Naive B cell (primary cell): ENCODE measurements at regions not wholly inside any gene's neighbourhood (a gene's known extent, or its start where the extent isn't known, plus 50 kb on each side); places are given as distances from the start of the nearest gene placed in this dataset.

Experiments
- ATAC-seq, 2 donors: fragments of 150-1000 bp; cut with Tn5 transposase; 2 replicates each; pipeline ENCODE4 v1.10.0; 2021; ENCODE audit warnings: low read depth in 2 of 2, mild to moderate bottlenecking in 2 of 2, moderate library complexity in 2 of 2
- DNase-seq: peaks from one replicate; pipeline ENCODE4 v3.0.0; 2022
- H3K27ac Mint-ChIP-seq, 6 donors: one replicate each; pipeline ENCODE4 v1.8.0; 2020 to 2022; ENCODE audit warnings: mild to moderate bottlenecking in 6 of 6, mixed read lengths in 6 of 6, moderate library complexity in 5 of 6, inconsistent platforms in 2 of 6
- H3K27me3 Mint-ChIP-seq, 3 donors: one replicate each; pipeline ENCODE4 v1.8.0; 2021 to 2022; ENCODE audit warnings: mixed read lengths in 3 of 3, mild to moderate bottlenecking in 1 of 3
- H3K36me3 Mint-ChIP-seq, 2 donors: one replicate each; pipeline ENCODE4 v1.8.0; 2020 to 2022; ENCODE audit warnings: mixed read lengths in 2 of 2, inconsistent platforms in 1 of 2, mild to moderate bottlenecking in 1 of 2
- H3K4me1 Mint-ChIP-seq, 3 donors: one replicate each; pipeline ENCODE4 v1.8.0; 2020 to 2022; ENCODE audit warnings: mixed read lengths in 3 of 3, inconsistent platforms in 1 of 3, mild to moderate bottlenecking in 1 of 3, moderate library complexity in 1 of 3
- H3K4me3 Mint-ChIP-seq, 8 donors: one replicate each; pipeline ENCODE4 v1.8.0; 2020 to 2022; ENCODE audit warnings: mild to moderate bottlenecking in 8 of 8, mixed read lengths in 8 of 8, moderate library complexity in 8 of 8, inconsistent platforms in 2 of 8
- H3K9me3 Mint-ChIP-seq, 7 donors: one replicate each; pipeline ENCODE4 v1.8.0; 2020 to 2022; ENCODE audit warnings: mixed read lengths in 7 of 7, mild to moderate bottlenecking in 5 of 7, inconsistent platforms in 2 of 7, moderate library complexity in 1 of 7

DNA sequence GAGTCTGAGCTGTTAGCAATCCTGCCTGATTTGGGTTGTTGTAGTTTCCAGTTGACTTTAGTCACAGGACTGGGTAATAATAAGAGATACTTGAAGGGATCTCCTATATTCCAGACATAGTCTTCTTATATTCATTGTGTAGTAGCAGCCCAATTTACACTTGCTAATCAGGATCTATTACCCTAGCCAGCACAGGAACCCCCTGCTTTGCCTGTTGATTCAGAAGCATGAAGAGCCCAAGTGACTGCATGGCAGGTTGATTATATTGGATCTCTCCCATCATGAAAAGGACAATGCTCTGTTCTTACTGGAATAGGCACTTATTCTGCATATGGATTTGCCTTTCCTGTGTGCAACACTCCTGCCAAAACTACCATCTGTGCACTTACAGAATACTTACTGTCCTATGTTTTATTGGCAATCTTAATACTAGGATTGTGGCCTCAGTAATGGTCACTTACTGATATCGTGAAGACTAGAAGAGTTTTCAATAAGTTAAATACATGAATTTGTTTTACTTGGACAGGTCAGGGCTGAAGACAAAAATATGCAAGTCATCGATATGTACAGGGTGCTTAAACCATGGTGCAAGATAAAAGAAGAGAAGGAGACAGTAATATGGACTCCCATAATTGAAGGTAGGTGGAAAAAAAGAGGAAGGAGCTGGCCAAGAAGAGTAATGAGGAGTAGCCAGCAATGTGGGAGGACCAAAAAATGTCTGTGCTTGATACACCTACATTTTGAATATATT, 304.1 kb downstream of the MCTP2 start:
- no peaks in the 10 kb centered on the region for H3K4me1 Mint-ChIP-seq
- H3K27me3 Mint-ChIP-seq, result peaks cover 41 to 48% (median 42%) of the 10 kb centered on the region in 3 donors
- no peak overlapping the region for H3K27ac Mint-ChIP-seq
- no peak overlapping the region for H3K4me3 Mint-ChIP-seq
- H3K36me3 Mint-ChIP-seq, result no peaks in the 10 kb centered on the region
- H3K9me3 Mint-ChIP-seq, result peaks cover 0 to 4% (median 0%) of the 10 kb centered on the region in 7 donors
- ATAC-seq, result no peak
- no peak for DNase-seq

DNA sequence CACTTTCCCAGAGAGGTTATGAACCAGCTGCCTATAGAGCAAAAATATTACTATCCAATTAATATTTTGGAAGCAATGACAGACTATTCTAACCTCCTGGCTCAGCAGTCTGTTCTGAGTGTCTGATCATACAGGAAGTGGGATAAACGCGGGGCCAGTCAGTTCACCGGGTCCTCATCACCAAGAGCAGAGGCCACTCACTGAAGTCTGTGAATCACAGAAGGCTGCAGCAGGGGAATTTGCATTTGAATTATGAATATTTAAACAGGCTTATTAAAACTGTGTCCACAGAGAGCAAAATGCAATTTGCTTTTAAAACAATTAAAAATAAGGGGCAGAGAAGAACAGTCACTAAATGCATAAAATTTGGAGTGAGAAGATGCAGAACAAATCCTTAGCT, 305.2 kb downstream of the MCTP2 start:
- Mint-ChIP-seq H3K4me1 (no peaks in the 10 kb centered on the region), H3K27ac (no peak overlapping the region), H3K36me3 (no peaks in the 10 kb centered on the region), H3K4me3 (no peak overlapping the region), H3K9me3 (peaks cover 0 to 4% (median 0%) of the 10 kb centered on the region in 7 donors), H3K27me3 (peaks cover 31 to 44% (median 36%) of the 10 kb centered on the region in 3 donors)
- DNase-seq (no peak), ATAC-seq (no peak)

- Mint-ChIP-seq H3K9me3 (peaks cover 0 to 4% (median 0%) of the 10 kb centered on the region in 7 donors), H3K27ac (no peak overlapping the region), H3K4me3 (no peak overlapping the region), H3K27me3 (peaks cover 28 to 42% (median 34%) of the 10 kb centered on the region in 3 donors), H3K36me3 (no peaks in the 10 kb centered on the region), H3K4me1 (no peaks in the 10 kb centered on the region)
- ATAC-seq (no peak), DNase-seq (no peak)
Observed at GRCh38 chr15:94538280-94538679, 306.9 kb downstream of the MCTP2 start.

DNA sequence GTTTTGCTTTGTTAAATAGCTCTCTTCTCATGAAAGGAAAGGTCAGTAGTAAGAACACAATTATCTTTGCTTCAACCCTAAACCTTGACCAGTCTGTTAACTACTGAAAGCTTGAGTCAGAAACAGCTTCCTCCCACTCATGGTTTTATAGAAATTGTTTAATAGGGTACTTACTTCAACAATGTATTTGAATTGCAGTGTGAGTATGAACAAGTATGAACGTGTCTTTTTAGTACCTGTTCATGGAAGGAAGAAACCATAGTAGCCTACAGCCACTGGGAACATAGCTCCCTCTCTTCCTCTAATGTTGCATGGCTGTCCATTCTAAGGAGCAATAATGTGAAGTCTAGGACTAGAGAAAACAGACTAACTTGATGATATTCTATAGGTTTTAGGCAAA, 311.0 kb downstream of the MCTP2 start:
- no peak overlapping the region for H3K4me3 Mint-ChIP-seq
- H3K9me3 Mint-ChIP-seq, result peaks cover 0 to 3% (median 0%) of the 10 kb centered on the region in 7 donors
- peaks cover 24 to 42% (median 25%) of the 10 kb centered on the region in 3 donors for H3K27me3 Mint-ChIP-seq
- no peak overlapping the region for H3K27ac Mint-ChIP-seq
- DNase-seq, result no peak
- no peaks in the 10 kb centered on the region for H3K36me3 Mint-ChIP-seq
- H3K4me1 Mint-ChIP-seq, result no peaks in the 10 kb centered on the region
- ATAC-seq, result no peak

- no peak overlapping the region for H3K4me3 Mint-ChIP-seq
- no peaks in the 10 kb centered on the region for H3K4me1 Mint-ChIP-seq
- H3K27ac Mint-ChIP-seq, result no peak overlapping the region
- DNase-seq, result no peak
- peaks cover 20 to 23% (median 21%) of the 10 kb centered on the region in 3 donors for H3K27me3 Mint-ChIP-seq
- H3K36me3 Mint-ChIP-seq, result no peaks in the 10 kb centered on the region
- no peak for ATAC-seq
- H3K9me3 Mint-ChIP-seq, result no peaks in the 10 kb centered on the region
Observed at GRCh38 chr15:94546808-94547207, 315.4 kb downstream of the MCTP2 start.

DNA sequence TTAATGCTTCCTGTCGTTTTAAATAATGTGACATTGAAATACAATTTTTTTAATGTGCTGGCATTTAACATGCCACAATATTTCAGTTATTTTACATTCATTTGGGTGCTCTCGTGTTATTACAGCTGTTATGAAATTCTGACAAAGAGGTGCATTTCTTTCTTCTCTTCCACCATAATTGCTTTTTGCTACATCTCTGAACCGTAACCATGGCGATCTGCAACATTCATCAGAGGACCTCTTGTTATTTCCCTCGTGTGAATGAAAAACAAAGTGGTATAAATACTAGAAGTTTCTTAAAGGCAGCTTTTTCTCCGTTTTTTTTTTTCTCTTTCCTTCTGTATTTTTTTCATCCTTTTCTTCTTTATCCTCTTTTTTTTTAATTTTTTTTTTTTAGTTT, 316.4 kb downstream of the MCTP2 start:
- H3K4me1 Mint-ChIP-seq, result no peaks in the 10 kb centered on the region
- no peaks in the 10 kb centered on the region for H3K36me3 Mint-ChIP-seq
- ATAC-seq (no peak), DNase-seq (no peak)
- H3K4me3 Mint-ChIP-seq, result no peak overlapping the region
- H3K9me3 Mint-ChIP-seq, result peaks cover 0 to 5% (median 0%) of the 10 kb centered on the region in 7 donors
- peaks cover 27 to 30% (median 27%) of the 10 kb centered on the region in 3 donors for H3K27me3 Mint-ChIP-seq
- H3K27ac Mint-ChIP-seq, result no peak overlapping the region

DNA sequence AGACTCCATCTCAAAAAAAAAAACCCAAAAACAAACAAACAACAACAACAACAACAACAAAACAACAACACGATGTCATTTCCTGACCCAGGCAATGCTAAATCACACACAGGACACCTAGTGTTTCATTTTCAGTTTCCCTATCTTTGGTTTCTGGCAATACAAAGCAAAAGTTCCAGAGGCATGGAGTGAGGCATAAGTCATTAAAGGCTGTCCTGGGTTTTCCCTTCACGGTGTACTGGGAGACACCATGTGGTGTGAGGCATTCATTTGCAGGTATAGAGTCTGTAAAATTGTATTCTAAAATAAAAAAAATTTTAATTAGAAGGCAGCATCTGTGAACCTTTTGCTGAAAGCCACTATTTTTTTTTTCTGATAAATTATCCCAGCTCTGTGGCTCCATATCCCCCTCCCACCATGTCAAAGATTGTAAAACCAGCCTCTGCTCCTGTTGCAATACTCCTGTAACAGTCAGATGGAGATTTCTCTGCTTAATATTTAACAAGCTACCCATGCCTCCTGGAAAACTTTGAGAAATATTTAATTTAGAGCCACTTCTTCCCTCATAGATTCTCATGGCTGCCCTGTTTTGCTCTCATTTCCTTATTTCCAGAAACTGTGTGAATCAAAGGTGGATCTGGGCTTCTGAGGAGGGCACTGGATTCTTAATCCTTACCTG, 324.6 kb downstream of the MCTP2 start:
- Mint-ChIP-seq H3K4me3 (no peak overlapping the region), H3K9me3 (peaks cover 0 to 5% (median 0%) of the 10 kb centered on the region in 7 donors), H3K27me3 (peaks cover 11 to 36% (median 31%) of the 10 kb centered on the region in 3 donors), H3K4me1 (no peaks in the 10 kb centered on the region), H3K27ac (no peak overlapping the region), H3K36me3 (no peaks in the 10 kb centered on the region)
- ATAC-seq (no peak), DNase-seq (no peak)

DNA sequence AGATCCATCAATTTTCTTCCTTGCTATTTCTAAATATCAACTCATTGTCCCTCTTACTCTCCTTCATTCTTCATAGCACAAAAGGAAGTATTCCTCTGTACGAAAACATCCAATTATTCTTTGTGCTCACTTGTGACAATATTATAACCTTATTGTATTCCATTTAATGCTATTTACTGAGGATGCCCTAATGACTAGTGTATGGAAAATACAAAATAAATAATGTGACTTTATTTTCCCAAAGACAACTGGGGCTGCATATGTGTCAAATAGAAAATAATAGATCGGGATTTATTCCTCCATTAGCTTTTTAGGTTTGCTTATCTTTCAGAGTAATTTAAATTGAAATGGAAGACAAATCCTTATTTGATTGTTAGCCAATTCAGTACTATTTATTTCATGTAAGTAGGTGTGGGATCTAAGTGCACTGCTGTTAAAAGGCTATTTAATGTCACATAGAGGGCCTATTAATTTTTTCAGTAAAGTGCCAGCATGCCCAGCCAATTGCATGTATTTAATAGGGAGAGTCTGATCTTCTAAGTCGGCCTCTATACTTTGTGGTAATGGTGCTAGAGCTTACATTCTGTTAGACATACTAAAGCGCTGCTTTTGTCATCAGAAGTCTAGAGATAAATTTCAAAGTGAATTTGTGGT, 329.8 kb downstream of the MCTP2 start:
- no peak overlapping the region for H3K27ac Mint-ChIP-seq
- no peak overlapping the region for H3K4me3 Mint-ChIP-seq
- H3K9me3 Mint-ChIP-seq, result peaks cover 2 to 24% (median 9%) of the 10 kb centered on the region in 7 donors
- no peak for ATAC-seq
- peaks cover 14 to 29% (median 21%) of the 10 kb centered on the region in 3 donors for H3K27me3 Mint-ChIP-seq
- DNase-seq, result no peak
- peaks cover 0 to 5% of the 10 kb centered on the region in 2 donors for H3K36me3 Mint-ChIP-seq
- H3K4me1 Mint-ChIP-seq, result no peaks in the 10 kb centered on the region

DNA sequence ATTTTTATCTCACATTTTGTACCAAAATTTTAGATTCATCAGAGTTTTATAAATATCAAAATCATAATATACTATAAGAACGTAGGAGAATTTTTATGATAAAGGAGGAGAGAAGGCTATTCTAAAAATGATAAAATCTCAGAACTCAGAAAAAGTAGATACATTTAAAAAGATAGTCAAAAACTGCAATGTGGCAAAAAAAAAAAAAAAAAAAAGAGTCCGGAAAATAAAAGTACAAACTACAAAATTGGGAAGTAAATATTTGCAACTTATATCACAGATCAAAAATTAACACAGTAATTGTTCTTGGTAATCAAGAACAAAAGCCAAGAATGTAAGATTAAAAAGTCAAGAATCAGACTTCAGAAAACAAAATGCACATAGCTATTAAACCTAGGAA, 332.1 kb downstream of the MCTP2 start:
- peaks cover 0 to 5% of the 10 kb centered on the region in 2 donors for H3K36me3 Mint-ChIP-seq
- H3K27ac Mint-ChIP-seq, result no peak overlapping the region

GRCh38 chr15:94576889-94577533, 345.6 kb downstream of the MCTP2 start:
- no peak overlapping the region for H3K4me3 Mint-ChIP-seq
- ATAC-seq (no peak), DNase-seq (no peak)
- peaks cover 0 to 5% (median 0%) of the 10 kb centered on the region in 3 donors for H3K4me1 Mint-ChIP-seq
- no peaks in the 10 kb centered on the region for H3K9me3 Mint-ChIP-seq
- peaks cover 38 to 59% (median 54%) of the 10 kb centered on the region in 3 donors for H3K27me3 Mint-ChIP-seq
- no peak overlapping the region for H3K27ac Mint-ChIP-seq
- H3K36me3 Mint-ChIP-seq, result no peaks in the 10 kb centered on the region

More for the DNA sequence above, 332.1 kb downstream of the MCTP2 start:
- ATAC-seq, result no peak
- DNase-seq, result no peak
- Mint-ChIP-seq H3K4me3 (no peak overlapping the region), H3K27me3 (peaks cover 21 to 29% (median 22%) of the 10 kb centered on the region in 3 donors), H3K9me3 (peaks cover 2 to 24% (median 9%) of the 10 kb centered on the region in 7 donors), H3K4me1 (no peaks in the 10 kb centered on the region)

- peaks cover 53 to 64% (median 61%) of the 10 kb centered on the region in 3 donors for H3K27me3 Mint-ChIP-seq
- peaks cover 0 to 5% (median 0%) of the 10 kb centered on the region in 3 donors for H3K4me1 Mint-ChIP-seq
- no peak for ATAC-seq
- no peak for DNase-seq
- H3K4me3 Mint-ChIP-seq, result no peak overlapping the region
- peaks cover 0 to 2% (median 0%) of the 10 kb centered on the region in 7 donors for H3K9me3 Mint-ChIP-seq
- peak overlapping the region in 1 of 6 donors; percentile 58 for H3K27ac Mint-ChIP-seq
- H3K36me3 Mint-ChIP-seq, result no peaks in the 10 kb centered on the region
Observed at GRCh38 chr15:94579286-94579685, 347.9 kb downstream of the MCTP2 start.

DNA sequence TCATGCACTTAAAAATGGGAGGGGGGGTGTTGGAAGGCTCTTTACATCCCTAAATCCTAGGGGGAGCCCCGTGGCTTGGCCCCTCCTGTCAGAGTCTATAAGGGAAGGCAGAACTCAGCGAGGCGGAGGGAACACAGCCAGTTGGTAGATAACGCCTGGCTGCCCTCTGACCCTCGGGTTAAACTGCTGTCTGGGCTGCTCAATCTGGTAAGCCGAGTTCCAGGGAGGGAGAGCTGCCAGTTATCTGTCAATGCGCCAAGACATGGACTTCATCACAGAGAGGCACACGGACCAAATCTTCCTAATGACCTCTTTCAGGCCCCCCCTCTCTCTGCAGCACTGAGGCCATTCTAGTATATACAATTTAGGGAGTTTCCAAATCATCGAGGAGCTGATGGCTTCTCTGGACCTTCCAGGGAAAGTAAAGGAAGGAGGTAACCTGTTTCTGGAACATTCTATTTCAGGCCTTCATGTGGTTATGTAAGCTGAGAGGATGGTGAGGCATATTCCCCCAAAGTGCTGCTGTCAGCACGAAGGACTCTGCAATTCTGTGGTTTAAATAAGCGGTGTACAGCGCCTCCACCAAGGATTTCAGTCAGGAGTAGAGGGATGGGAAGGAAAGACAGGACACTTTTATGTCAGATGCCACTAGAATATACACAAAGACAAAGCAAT, 349.0 kb downstream of the MCTP2 start:
- Mint-ChIP-seq H3K36me3 (no peaks in the 10 kb centered on the region), H3K9me3 (peaks cover 0 to 2% (median 0%) of the 10 kb centered on the region in 7 donors), H3K27me3 (peaks cover 62 to 72% (median 65%) of the 10 kb centered on the region in 3 donors), H3K4me1 (peaks cover 0 to 11% (median 7%) of the 10 kb centered on the region in 3 donors), H3K27ac (no peak overlapping the region), H3K4me3 (no peak overlapping the region)
- no peak for ATAC-seq
- no peak for DNase-seq

GRCh38 chr15:94582368-94582767, 351.0 kb downstream of the MCTP2 start:
- Mint-ChIP-seq H3K36me3 (peaks cover 0 to 4% of the 10 kb centered on the region in 2 donors), H3K27ac (no peak overlapping the region), H3K9me3 (peaks cover 0 to 4% (median 0%) of the 10 kb centered on the region in 7 donors), H3K27me3 (peaks cover 61 to 71% (median 67%) of the 10 kb centered on the region in 3 donors), H3K4me1 (peaks cover 4 to 11% (median 9%) of the 10 kb centered on the region in 3 donors), H3K4me3 (no peak overlapping the region)
- no peak for ATAC-seq
- no peak for DNase-seq
